HG03342 (cell line): ENCODE measurements at regions not wholly inside any gene's neighbourhood (a gene's known extent, or its start where the extent isn't known, plus 50 kb on each side); places are given as distances from the start of the nearest gene placed in this dataset.

ENCODE experiments used
- ATAC-seq: cut with Tn5 transposase; IDR thresholded peaks from one replicate; pipeline ENCODE4 v1.9.1; 2021; ENCODE audit warnings: mild to moderate bottlenecking, moderate library complexity; ENCODE audit not compliant: unreplicated experiment

DNA sequence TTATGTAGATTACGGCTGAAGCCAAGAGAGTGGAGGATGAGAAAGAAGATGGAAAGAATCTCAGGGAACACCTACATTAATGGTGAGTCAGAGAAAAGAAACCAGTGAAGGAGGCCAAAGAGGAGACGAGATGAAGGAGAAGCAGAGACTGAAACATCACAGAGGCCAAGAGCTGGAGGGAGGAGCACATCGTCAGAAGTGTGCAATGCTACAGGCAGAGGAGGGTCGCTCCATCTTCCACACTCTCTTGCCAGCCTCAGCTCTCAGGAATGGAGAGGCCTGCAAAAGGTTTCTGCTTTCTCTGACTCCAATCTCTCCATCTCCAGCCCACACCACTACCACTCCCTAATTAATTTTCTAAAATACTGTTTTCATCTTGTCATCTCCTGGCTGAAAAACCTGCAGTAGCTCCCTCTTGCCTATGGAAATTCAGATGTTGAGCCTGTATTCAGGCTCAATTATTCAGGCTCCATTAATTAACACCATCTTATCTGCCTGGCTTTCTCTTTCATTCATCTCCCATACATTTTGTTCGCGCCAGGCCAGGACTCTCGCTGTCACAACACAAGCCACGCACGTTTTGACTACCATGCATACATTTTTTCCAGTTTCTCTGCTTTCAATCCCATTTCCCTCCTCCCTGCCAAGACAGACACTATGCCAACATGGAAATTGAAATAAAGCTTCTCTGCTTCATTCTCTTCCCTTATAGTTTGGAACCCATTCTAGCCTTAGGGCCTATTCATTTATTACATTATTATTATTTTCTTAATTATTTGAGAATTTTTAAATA lies 165.8 kb downstream of the INHBA start:
- ATAC-seq: no peak

DNA sequence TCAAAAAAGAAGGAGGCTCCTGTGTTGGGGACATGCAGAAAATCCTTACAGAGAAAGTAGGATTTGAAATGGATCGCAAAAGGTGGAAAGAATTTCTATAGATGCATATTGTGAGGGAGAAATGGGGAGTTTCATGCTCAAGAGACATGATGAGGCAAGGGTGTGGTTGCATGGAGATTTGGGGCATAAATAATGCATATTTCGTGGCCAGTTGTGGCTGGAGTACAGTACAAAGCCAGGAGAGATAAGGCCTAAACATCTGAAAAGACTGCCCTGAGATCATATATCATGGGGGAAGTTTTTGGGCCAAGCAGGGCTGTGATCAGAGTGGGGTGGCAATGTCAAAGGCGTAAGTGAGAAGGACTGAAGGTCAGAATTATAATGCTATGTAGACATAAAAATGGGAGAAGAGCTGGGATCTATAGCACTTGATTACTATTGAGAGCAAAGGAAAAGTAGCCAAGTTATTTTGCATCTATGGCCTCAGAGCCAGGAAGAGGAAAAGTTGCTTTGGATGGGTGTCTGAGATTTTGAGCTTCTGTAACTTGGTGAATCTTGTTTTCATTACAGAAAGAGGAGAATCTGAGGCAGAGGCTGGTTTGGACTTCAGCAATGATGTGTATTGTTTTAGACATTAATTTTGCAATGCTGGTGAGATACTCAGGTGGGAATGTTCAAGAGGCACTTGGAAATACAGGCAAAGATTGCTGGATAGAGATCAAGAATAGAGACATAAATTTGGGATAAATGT lies 166.6 kb downstream of the INHBA start:
- no peak for ATAC-seq

DNA sequence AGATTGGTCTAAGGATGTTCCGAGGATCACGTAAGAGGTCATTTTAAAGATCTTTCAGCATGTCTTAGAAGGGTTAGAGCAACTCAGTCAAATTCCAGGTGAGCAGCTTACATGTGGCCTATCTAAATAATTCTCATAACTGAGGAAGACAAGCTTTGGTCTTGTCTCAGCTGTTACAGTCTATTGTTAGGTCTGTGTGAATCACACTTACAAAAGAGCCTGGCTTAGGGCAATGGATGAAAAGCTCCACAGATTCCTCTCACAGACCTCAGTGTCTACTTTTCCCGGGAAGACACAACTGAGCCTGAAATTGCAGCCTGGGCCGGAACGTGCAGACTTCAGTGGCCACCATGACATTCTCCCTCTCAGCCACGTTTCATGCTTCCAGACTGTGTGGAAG lies 173.1 kb downstream of the INHBA start:
- ATAC-seq: no peak

GRCh38 chr7:41524876-41525275 lies 178.0 kb downstream of the INHBA start:
- ATAC-seq: no peak

GRCh38 chr7:41520445-41520844 lies 182.4 kb downstream of the INHBA start:
- no peak for ATAC-seq

DNA sequence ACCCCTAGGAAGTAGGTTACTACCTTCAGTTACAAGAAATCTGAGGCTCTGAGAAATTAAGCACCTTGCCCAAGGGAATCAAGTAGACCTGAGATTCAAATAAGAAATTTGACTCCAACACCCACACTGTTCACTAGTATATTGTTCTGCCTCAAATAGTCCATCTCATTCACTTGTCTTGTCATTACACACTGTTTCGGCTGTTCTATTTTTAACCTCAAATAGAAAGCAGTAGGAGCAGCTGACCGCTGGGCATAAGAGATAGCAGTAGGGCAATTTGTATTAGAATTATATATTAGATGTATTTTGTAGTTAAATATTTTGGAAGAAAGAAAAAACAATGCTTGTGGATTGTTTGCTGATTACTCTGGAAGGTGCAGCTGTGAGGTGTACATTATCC lies 185.1 kb downstream of the INHBA start:
- no peak for ATAC-seq

DNA sequence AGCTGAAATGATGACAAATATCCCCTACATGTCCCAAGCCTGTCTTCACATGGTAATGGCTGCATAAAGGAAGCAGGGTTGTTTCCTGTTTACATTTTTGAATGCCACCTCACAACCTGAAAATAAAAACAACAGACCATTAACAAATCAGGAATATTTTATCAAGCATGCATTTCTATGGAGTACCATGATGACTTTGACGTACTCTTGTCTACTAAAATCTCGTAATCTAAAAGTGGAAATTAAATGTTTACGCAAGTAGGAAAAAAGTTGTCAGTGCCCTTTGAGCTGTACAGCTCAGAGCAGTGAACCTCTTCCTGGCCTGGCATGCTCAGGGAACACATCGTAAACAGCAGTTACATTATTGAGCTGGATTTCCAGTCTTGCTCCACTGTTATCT lies 194.1 kb downstream of the INHBA start:
- ATAC-seq: no peak

DNA sequence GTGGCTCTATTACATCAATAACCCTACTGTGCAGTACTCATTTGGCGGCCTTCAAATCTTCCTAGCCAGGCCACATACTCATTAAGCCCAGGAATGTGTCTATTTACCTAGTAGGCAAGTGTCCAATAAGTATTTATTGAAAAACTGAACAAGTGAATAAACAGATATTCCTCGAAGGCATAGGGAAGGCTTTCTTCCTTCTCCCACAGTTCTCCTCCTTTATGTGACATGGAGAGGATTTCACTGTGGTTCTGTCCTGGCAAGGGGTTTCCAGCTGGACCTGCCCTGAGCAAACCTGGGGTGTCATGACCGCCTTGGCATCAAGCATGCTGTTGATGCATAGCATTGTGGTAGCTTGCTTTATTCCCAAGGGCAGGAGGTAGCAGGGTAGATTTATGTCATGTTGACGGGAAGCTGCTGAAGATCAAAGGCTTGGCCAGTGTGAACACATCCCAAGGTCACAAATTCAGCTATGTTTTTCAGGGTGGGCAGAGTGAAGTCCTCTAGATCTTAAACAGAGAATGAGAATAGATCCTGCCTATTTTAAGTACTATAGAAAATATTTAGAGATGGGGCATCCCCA lies 195.1 kb downstream of the INHBA start:
- no peak for ATAC-seq

GRCh38 chr7:41504214-41504980 lies 198.5 kb downstream of the INHBA start:
- no peak for ATAC-seq

- ATAC-seq: no peak
Measured at GRCh38 chr7:41503438-41503837, 199.5 kb downstream of the INHBA start.

GRCh38 chr7:41501466-41501865 lies 201.4 kb downstream of the INHBA start:
- no peak for ATAC-seq

DNA sequence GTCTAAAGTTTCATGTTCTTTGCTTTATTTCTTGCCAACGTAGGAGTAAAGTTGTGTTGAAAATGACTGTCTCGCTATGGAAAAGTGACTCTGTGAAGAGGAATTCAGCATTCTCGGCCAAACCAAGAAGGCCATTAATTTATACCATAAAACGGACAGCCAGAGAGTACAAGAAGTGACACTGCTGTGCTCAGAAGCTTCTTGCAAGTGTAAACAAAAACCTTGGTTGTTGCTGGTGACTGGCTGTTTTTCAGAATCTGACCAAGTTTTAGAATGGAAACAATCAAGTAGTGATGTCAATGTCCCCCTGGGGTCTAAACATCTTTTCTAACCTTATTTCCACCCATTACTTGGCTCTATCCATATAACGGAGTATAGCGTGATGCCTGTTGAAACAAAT lies 201.9 kb downstream of the INHBA start:
- no peak for ATAC-seq

DNA sequence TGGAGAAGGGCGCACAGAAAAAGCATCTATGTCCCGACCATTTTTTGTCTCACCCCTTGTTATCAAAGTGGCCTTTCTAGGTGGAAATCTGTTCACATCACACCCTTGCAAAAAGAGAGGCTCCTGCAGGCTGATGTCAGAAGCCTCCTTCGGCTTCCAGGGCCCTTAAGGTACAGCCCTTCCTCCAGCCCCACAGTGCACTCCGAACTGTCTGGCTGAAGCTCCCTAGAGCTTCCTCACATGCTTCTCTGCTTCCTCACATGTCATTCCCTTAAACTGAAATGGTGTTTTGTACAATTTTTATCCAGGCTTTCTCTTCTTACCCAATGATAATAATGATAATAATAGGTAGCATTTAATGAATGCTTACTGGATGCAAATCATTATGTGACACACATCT lies 210.3 kb downstream of the INHBA start:
- no peak for ATAC-seq

DNA sequence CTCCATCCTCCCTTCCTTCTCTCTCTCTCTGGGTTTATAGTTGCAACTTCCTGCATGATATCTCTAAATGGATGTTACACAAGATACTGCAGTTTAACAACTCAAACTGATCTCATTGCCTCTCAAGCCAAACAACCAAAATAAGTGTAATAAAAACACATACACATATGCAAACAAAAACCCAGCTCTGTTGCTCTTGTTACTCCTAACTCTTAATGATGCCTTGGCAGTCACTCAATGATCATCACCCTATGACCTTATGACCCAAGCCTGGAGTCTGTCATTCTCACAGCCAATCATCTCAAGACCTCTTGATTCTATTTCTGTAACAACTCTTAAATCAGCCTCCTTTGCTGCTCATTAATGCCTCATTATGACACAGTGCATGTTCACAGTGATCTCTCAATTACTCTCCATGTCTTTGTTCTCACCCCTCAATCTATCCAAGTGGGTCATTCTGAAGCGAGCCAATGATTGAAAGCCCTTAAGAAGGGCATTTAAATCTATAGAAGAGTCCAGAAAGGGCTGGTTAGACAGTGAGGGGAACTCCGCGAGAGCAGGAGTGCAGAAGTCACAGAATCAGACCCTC lies 210.9 kb downstream of the INHBA start:
- ATAC-seq: no peak

DNA sequence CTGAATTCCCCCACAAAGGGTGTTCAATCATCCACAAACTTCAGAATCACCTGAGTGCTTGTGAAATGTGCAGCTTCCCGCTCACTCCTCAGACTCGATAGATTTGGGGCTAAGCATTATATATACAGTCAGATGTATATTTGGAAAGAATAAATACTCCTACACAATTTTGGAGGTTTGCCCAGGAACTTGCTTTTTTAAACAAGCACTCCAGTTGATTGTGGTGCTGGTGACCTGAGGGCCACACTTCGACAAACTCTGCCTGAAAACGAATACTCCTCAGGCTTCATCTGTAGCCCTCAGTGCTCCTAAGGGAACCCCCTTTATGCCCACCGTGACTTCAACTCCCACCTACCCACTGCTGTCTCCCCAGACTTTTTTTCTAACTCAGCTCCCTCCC lies 211.6 kb downstream of the INHBA start:
- no peak for ATAC-seq

- no peak for ATAC-seq
Measured at GRCh38 chr7:41489885-41490284, 213.0 kb downstream of the INHBA start.

DNA sequence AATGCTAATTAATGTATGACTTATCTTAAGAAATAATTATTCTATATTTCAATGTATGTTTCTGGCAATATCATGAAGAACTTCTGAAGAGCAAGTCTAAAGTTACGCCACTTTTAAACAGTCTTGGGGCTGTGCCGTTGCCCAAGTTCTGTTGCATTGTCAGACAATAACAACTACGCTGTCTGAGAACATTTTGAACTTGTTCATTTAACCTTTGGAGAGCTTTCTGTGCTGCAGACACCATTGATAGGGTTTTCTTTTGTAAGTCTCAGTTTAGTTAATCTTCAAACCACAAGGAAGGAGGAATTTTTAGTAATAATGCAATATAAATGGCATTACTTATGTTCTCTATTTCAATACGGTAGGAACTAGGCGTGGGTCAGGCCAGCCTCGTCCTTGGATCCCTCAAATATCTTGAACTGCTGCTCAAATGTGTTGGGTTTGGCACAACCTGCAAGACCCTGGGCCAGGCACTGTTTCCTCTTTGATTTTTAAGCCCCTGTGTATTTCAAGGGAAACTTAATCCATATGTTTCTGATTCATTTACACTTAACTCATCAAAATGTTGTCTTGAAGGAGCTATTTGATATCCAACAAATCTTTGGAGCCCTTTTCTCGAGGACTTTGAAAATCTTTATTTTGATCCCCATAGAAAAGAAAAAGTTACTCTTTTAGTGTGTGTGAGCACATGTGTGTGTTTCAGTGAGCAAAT lies 215.5 kb downstream of the INHBA start:
- ATAC-seq: no peak

DNA sequence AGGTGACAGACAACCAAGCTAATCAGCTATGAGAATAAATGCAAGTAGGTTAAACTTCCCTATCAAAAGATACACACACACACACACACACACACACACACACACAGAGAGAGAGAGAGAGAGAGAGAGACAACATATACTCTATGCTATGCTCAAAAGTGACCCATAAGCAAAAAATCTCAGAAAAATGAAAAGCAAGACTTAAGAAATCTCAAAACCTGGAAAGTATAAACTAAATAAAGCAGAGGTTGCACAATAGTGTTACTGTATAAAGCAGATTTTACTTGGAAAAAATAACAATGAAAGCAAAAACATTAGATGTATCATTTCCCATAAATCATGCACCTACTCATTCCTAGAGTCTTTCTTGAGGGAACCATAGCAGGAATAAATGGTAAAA lies 221.5 kb downstream of the INHBA start:
- no peak for ATAC-seq

DNA sequence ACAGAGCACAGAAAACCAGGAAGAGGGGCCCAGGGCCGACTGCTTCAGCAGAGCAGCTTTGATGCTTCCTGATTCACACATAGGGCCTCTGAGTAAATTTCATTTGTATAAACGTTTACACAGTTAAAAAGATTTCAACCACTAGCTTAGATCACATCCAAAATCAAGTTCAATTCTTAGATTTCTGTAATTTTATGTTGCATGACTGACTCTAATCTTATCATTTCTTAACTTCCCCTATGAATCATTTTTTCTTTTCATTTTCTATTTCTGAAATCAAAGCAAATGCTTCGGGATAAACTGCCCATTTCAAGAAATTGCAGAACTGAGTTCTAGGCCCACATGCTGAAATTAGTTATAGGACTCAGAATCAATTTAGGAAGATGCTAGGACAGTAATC lies 224.7 kb downstream of the INHBA start:
- no peak for ATAC-seq

- no peak for ATAC-seq
Measured at GRCh38 chr7:41476460-41476803, 226.5 kb downstream of the INHBA start.
